A549 (cell line): ENCODE measurements at regions not wholly inside any gene's neighbourhood (a gene's known extent, or its start where the extent isn't known, plus 50 kb on each side); places are given as distances from the start of the nearest gene placed in this dataset.

Experiments used
- ATAC-seq, 2 experiments: fragments of 200-7000 bp in 1 of 2; fragments of >200 bp in 1 of 2; cut with Nextera tagmentation in 1 of 2; cut with Tn5 transposase in 1 of 2; 3 replicates each; pipeline versions ENCODE4 v1.8.0 to v1.9.1; 2018 to 2020; ENCODE audit warnings: mild to moderate bottlenecking in 1 of 2, moderate library complexity in 1 of 2
- CTCF ChIA-PET: fragments of 300-600 bp; sonication (Branson Sonifier 250); formaldehyde crosslinking; extraction: SDS; loops from one replicate; lab custom pipeline; 2021; ENCODE audit warnings: antibody characterized with exemption, inconsistent platforms; lab: Yijun Ruan, JAX
- POLR2A ChIA-PET: fragments of 350-600 bp; formaldehyde crosslinking; extraction: SDS; loops from one replicate; lab custom pipeline; 2021; ENCODE audit warnings: antibody characterized with exemption, inconsistent platforms; lab: Yijun Ruan, JAX
- DNase-seq, 2 experiments: peaks; one replicate each; pipeline versions ENCODE4 v3.0.0 to v3.0.0-alpha.2; 2011 to 2016; ENCODE audit warnings: low read depth in 1 of 2, low spot score in 1 of 2
- FAIRE-seq: peaks from 2 replicates; lab custom pipeline; 2011; peaks lifted over from hg19 to GRCh38; lab: Jason Lieb, UNC
- H3K27ac ChIP-seq, 2 experiments: fragments of >200 bp; sonication (Bioruptor Twin); formaldehyde crosslinking; 3 replicates each; pipeline ENCODE4 v1.5.1; 2016 to 2017
- H3K4me1 ChIP-seq: fragments of >200 bp; sonication (Bioruptor Twin); formaldehyde crosslinking; 3 replicates; pipeline ENCODE4 v1.6.1; 2016
- H3K4me2 ChIP-seq: fragments of >200 bp; sonication (Bioruptor Twin); formaldehyde crosslinking; 3 replicates; pipeline ENCODE4 v1.6.1; 2016
- H3K4me3 ChIP-seq: fragments of >200 bp; sonication (Bioruptor Twin); formaldehyde crosslinking; 3 replicates; pipeline ENCODE4 v1.5.1; 2016
- H3K9me3 ChIP-seq: fragments of >200 bp; sonication (Bioruptor Twin); formaldehyde crosslinking; 3 replicates; pipeline ENCODE4 v1.6.1; 2016
- CBX2 ChIP-seq: fragments of 200-600 bp; sonication (generic); IDR thresholded peaks from 2 replicates; pipeline ENCODE4 v1.6.1; 2016; ENCODE audit warnings: low read depth, mild to moderate bottlenecking, borderline replicate concordance
- EP300 ChIP-seq, 2 experiments: fragments of >200 bp; sonication (Bioruptor Twin); formaldehyde crosslinking; IDR thresholded peaks; 2 replicates in 1 of 2; 3 replicates in 1 of 2; pipeline ENCODE4 v1.6.1; 2016 to 2017
- HOXB13 ChIP-seq: fragments of 250-450 bp; sonication (Bioruptor Pico); IDR thresholded peaks from 2 replicates; pipeline ENCODE4 v1.5.0; 2020; ENCODE audit warnings: low read depth, mild to moderate bottlenecking, moderate library complexity
- JUN ChIP-seq, 2 experiments: fragments of >200 bp; sonication (Bioruptor Twin); formaldehyde crosslinking; IDR thresholded peaks; 2 replicates in 1 of 2; 3 replicates in 1 of 2; pipeline ENCODE4 v1.6.1; 2016 to 2017
- JUNB ChIP-seq: fragments of >200 bp; sonication (Bioruptor Twin); formaldehyde crosslinking; IDR thresholded peaks from 2 replicates; pipeline ENCODE4 v1.6.1; 2016
- KDM5A ChIP-seq: fragments of 200-600 bp; sonication (generic); IDR thresholded peaks from 2 replicates; pipeline ENCODE4 v1.6.1; 2016; ENCODE audit warnings: antibody characterized with exemption, mild to moderate bottlenecking
- MAFK ChIP-seq: fragments of 450-650 bp; IDR thresholded peaks from 2 replicates; pipeline ENCODE4 v1.6.1; 2014; ENCODE audit not compliant: partially characterized antibody
- NPAS2 ChIP-seq: fragments of 250-450 bp; sonication (Bioruptor Pico); IDR thresholded peaks from 2 replicates; pipeline ENCODE4 v1.8.0; 2022; ENCODE audit warnings: mild to moderate bottlenecking, moderate library complexity, borderline replicate concordance
- POLR2A ChIP-seq: IDR thresholded peaks from 2 replicates; pipeline ENCODE4 v1.6.1; 2012; ENCODE audit warnings: mild to moderate bottlenecking, low read length
- SREBF2 ChIP-seq: fragments of 450-650 bp; IDR thresholded peaks from 2 replicates; pipeline ENCODE4 v1.6.1; 2014; ENCODE audit warnings: mild to moderate bottlenecking, moderate library complexity
- TFCP2L1 ChIP-seq: fragments of 250-450 bp; sonication (Bioruptor Pico); IDR thresholded peaks from 2 replicates; pipeline ENCODE4 v1.5.0; 2021; ENCODE audit warnings: mild to moderate bottlenecking
- ZFP36 ChIP-seq: fragments of 450-650 bp; IDR thresholded peaks from 2 replicates; pipeline ENCODE4 v1.6.1; 2014; ENCODE audit warnings: borderline replicate concordance; ENCODE audit not compliant: partially characterized antibody
- ZSCAN20 ChIP-seq: fragments of 250-450 bp; sonication (Bioruptor Pico); IDR thresholded peaks from 2 replicates; pipeline ENCODE4 v1.8.0; 2022; ENCODE audit warnings: mild to moderate bottlenecking, moderate library complexity
- WGBS: methylation state at CpG from one replicate; pipeline ENCODE4 v1.1.6; 2017; ENCODE audit errors: missing lambda C conversion rate; 5-methylcytosine and 5-hydroxymethylcytosine counted together
- TF ChIP-seq, protein P1 (sequence below): fragments of 150-350 bp; IDR thresholded peaks from 2 replicates; pipeline ENCODE4 v1.6.1; 2014; ENCODE audit warnings: low read depth, mild to moderate bottlenecking, low read length
- TF ChIP-seq, protein P2 (sequence below): IDR thresholded peaks from 2 replicates; pipeline ENCODE4 v1.6.1; 2012
- TF ChIP-seq, protein P3 (sequence below): fragments of 200-600 bp; sonication (generic); IDR thresholded peaks from 2 replicates; pipeline ENCODE4 v1.6.1; 2016; ENCODE audit warnings: antibody characterized with exemption, mild to moderate bottlenecking, moderate library complexity
- TF ChIP-seq, protein P4 (sequence below): fragments of >200 bp; sonication (Bioruptor Twin); formaldehyde crosslinking; IDR thresholded peaks from 3 replicates; pipeline ENCODE4 v1.6.1; 2016

DNA sequence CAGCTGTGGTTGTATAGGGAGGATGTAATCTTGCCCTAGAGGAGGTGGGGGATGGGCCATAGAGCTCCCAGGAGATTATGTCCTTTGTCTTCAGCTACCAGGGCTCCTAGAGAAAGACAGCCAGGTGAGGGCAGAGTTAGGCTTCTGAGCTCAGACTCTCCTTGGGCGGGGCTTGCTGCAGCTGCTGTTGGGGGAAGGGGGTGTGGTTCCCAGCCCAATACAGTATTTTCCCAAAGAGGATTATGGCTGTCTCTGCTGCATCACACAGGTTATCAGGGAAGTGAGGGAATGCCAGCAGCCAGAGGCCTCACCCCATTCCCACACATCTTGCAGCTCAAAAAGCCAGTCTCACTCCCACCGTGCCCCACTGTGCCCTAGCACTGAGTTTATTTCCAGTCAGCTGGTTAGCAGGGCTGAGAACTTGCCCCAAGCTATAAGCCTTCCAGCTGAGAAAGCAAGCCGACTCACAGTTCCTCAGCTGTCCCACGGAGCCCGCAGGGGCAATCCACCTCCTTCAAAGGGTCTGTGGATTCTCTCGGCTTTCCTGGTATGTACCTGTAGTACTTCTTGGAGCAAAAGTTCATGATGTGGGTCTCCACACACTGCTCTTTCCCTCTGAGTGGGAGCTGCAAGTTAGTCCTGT lies 217.3 kb upstream of the CPNE8 start (continued):
- TF ChIP-seq, protein P1, sequence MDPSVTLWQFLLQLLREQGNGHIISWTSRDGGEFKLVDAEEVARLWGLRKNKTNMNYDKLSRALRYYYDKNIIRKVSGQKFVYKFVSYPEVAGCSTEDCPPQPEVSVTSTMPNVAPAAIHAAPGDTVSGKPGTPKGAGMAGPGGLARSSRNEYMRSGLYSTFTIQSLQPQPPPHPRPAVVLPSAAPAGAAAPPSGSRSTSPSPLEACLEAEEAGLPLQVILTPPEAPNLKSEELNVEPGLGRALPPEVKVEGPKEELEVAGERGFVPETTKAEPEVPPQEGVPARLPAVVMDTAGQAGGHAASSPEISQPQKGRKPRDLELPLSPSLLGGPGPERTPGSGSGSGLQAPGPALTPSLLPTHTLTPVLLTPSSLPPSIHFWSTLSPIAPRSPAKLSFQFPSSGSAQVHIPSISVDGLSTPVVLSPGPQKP = no peak
- TF ChIP-seq SREBF2 = no peak

DNA sequence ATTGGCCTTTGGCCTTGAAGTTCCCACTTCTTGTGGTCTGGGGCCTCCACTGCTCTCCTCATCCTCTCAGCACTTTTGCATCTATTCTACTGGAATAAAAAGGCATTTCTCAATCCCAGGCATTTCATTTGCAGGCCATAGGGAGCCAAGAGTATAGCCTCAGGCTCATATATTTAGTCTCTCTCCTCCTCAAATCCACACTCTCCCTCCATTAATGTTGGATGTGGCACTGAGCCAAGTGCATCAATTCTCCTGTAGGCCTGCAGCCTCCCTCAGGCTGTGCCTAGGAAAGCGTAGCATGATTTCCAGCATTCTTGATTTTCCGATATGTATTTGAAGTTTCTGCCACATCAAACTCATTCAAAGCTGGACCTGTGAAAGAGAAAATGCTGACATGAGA lies 211.5 kb upstream of the CPNE8 start:
- TF ChIP-seq, protein P2, sequence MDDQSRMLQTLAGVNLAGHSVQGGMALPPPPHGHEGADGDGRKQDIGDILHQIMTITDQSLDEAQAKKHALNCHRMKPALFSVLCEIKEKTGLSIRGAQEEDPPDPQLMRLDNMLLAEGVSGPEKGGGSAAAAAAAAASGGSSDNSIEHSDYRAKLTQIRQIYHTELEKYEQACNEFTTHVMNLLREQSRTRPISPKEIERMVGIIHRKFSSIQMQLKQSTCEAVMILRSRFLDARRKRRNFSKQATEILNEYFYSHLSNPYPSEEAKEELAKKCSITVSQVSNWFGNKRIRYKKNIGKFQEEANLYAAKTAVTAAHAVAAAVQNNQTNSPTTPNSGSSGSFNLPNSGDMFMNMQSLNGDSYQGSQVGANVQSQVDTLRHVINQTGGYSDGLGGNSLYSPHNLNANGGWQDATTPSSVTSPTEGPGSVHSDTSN = no peak
- TF ChIP-seq JUN (IDR thresholded peaks at IDR 0.05) = no peak
- TF ChIP-seq, protein P3, sequence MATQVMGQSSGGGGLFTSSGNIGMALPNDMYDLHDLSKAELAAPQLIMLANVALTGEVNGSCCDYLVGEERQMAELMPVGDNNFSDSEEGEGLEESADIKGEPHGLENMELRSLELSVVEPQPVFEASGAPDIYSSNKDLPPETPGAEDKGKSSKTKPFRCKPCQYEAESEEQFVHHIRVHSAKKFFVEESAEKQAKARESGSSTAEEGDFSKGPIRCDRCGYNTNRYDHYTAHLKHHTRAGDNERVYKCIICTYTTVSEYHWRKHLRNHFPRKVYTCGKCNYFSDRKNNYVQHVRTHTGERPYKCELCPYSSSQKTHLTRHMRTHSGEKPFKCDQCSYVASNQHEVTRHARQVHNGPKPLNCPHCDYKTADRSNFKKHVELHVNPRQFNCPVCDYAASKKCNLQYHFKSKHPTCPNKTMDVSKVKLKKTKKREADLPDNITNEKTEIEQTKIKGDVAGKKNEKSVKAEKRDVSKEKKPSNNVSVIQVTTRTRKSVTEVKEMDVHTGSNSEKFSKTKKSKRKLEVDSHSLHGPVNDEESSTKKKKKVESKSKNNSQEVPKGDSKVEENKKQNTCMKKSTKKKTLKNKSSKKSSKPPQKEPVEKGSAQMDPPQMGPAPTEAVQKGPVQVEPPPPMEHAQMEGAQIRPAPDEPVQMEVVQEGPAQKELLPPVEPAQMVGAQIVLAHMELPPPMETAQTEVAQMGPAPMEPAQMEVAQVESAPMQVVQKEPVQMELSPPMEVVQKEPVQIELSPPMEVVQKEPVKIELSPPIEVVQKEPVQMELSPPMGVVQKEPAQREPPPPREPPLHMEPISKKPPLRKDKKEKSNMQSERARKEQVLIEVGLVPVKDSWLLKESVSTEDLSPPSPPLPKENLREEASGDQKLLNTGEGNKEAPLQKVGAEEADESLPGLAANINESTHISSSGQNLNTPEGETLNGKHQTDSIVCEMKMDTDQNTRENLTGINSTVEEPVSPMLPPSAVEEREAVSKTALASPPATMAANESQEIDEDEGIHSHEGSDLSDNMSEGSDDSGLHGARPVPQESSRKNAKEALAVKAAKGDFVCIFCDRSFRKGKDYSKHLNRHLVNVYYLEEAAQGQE = no peak
- no peaks in the 10 kb centered on the region for H3K4me1 ChIP-seq
- FAIRE-seq = no peak
- ChIA-PET CTCF (interaction anchor here (1.1 to 1.2 kb wide), 2 partner anchors 13 to 156 kb away, joined by 3 to 4 read pairs; no protein-coding TSS in a partner anchor), POLR2A (no interaction called here)
- no peaks in the 10 kb centered on the region for H3K9me3 ChIP-seq
- no peak overlapping the region for H3K27ac ChIP-seq
- H3K4me3 ChIP-seq = no peak overlapping the region
- ATAC-seq = no peak
- H3K4me2 ChIP-seq = no peak overlapping the region
- no peak for DNase-seq
- WGBS = 87% methylated on average over 2 of the region's 2 CpGs

DNA sequence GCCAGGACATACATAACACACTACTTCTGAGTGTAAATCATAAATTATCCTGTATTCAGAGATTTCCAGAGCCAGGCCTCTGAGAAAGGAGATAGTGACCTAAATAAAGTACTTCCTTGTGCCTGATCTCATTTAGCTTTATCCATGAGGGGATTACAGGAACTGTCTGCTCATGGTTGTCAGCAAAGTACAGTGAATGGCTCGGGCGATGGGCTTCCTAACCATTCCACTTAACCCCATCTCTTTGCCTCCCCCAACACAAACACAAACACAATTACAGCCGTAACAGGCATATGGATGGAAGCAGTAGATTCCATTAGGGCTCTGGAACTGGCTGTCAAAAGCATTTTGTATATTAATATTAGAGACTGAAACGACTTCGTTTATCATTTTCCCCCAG lies 206.7 kb upstream of the CPNE8 start:
- Histone ChIP-seq H3K4me1 (no peaks in the 10 kb centered on the region), H3K4me3 (no peak overlapping the region), H3K9me3 (no peaks in the 10 kb centered on the region), H3K4me2 (no peak overlapping the region), H3K27ac (no peak overlapping the region)
- no peak for TF ChIP-seq KDM5A
- no peak for TF ChIP-seq HOXB13 (CRISPR knock-in tag)
- no peak for TF ChIP-seq MAFK
- no peak for TF ChIP-seq NPAS2
- TF ChIP-seq CBX2 = no peak
- TF ChIP-seq POLR2A = no peak
- no peak for TF ChIP-seq EP300 (IDR thresholded peaks at IDR 0.05)
- TF ChIP-seq TFCP2L1 (CRISPR knock-in tag) = no peak
- TF ChIP-seq ZSCAN20 = no peak
- TF ChIP-seq JUNB = no peak
- TF ChIP-seq, protein P4, sequence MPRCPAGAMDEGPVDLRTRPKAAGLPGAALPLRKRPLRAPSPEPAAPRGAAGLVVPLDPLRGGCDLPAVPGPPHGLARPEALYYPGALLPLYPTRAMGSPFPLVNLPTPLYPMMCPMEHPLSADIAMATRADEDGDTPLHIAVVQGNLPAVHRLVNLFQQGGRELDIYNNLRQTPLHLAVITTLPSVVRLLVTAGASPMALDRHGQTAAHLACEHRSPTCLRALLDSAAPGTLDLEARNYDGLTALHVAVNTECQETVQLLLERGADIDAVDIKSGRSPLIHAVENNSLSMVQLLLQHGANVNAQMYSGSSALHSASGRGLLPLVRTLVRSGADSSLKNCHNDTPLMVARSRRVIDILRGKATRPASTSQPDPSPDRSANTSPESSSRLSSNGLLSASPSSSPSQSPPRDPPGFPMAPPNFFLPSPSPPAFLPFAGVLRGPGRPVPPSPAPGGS = no peak
- TF ChIP-seq ZFP36 = no peak
- no peak for ATAC-seq
- DNase-seq = no peak
- POLR2A ChIA-PET = no interaction called here
- no peak for FAIRE-seq
- CTCF ChIA-PET = interaction anchor here (1.0 kb wide), 1 partner anchor 9 kb away, joined by 5 read pairs; no protein-coding TSS in a partner anchor
- WGBS = 62% methylated on average over 5 of the region's 5 CpGs
